ENCODE measurements at regions not wholly inside any gene's neighbourhood (a gene's known extent, or its start where the extent isn't known, plus 50 kb on each side); places are given as distances from the start of the nearest gene placed in this dataset.
"Not testable (repeated sequence)": the region's sequence is repeated elsewhere in the genome, so short reads cannot be mapped to it uniquely, and the experiment has no call there.

DNA sequence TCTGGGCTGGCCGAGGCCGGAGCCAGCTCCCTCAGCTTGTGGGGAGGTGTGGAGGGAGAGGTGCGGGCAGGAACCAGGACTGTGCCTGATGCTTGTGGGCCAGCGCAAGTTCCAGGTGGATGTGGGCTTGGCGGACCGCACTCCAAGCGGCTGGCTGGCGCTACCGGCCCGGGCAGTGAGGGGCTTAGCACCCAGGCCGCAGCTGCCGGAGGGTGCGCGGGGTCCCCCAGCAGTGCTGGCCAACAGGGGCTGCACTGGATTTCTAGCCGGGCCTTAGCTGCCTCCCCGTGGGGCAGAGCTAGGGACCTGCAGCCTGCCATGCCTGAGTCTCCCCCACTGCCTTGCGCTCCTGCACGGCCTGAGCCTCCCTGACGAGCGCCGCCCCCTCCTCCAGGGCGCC is 242.8 kb downstream of the CCSER2 start:
- DNase-seq, result no peak
- Mint-ChIP-seq H3K27me3 (peaks cover 33% of the 10 kb centered on the region), H3K27ac (no peak overlapping the region), H3K9me3 (peaks cover 2% of the 10 kb centered on the region), H3K4me1 (no peaks in the 10 kb centered on the region), H3K36me3 (no peaks in the 10 kb centered on the region), H3K4me3 (no peak overlapping the region)

- Mint-ChIP-seq H3K36me3 (no peaks in the 10 kb centered on the region), H3K27ac (no peak overlapping the region), H3K4me1 (no peaks in the 10 kb centered on the region), H3K4me3 (no peak overlapping the region), H3K27me3 (peaks cover 26% of the 10 kb centered on the region), H3K9me3 (peaks cover 2% of the 10 kb centered on the region)
- DNase-seq, result no peak
Measured at GRCh38 chr10:84574102-84574501, 245.7 kb downstream of the CCSER2 start.

DNA sequence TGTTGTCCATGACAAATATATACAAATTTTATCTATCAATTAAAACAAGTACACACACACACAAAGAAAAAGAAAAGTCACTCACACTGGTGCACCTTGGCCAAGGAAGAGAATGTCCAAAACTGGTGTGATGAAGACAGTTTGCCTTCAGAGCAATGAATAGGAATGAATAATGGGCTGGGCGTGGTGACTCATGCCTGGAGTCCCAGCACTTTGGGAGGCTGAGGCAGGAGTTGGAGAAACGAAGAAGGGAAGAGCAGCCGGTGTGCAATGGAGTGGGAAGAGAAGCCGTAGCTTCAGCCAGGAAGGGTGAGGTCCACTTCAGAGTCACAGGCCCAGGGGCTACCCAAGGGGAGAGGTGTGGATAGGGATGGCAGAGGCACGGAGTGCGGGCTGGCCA is 253.6 kb downstream of the CCSER2 start:
- no peaks in the 10 kb centered on the region for H3K4me1 Mint-ChIP-seq
- no peak overlapping the region for H3K4me3 Mint-ChIP-seq
- no peaks in the 10 kb centered on the region for H3K36me3 Mint-ChIP-seq
- DNase-seq, result no peak
- H3K27ac Mint-ChIP-seq, result no peak overlapping the region
- H3K27me3 Mint-ChIP-seq, result peaks cover 13% of the 10 kb centered on the region
- no peaks in the 10 kb centered on the region for H3K9me3 Mint-ChIP-seq

DNA sequence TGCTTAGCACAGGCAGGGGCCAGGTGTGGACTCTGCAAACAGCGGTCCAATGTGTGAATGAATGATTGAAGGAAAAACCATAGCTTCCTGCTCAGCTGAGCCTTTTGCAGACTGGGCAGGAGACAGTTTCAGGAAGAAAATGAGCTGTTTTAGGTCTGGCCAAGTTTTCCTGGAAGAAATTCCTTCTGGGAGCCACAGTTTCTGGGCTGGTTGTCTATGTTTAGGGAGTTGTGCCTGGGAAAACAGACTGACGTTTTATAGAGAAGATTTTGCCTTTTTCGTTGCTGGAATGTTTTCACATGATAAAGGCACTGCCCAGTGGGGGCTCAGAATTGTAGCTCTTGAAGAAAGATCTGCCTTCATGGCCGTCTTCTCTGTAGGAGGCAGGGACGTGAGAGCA is 255.1 kb downstream of the CCSER2 start:
- Mint-ChIP-seq H3K27me3 (peaks cover 5% of the 10 kb centered on the region), H3K27ac (no peak overlapping the region), H3K4me1 (no peaks in the 10 kb centered on the region), H3K4me3 (no peak overlapping the region), H3K9me3 (no peaks in the 10 kb centered on the region), H3K36me3 (no peaks in the 10 kb centered on the region)
- no peak for DNase-seq

- Mint-ChIP-seq H3K27ac (no peak overlapping the region), H3K9me3 (no peaks in the 10 kb centered on the region), H3K4me3 (no peak overlapping the region), H3K27me3 (peaks cover 6% of the 10 kb centered on the region), H3K36me3 (no peaks in the 10 kb centered on the region), H3K4me1 (no peaks in the 10 kb centered on the region)
- no peak for DNase-seq
Measured at GRCh38 chr10:84587789-84588188, 259.4 kb downstream of the CCSER2 start.

DNA sequence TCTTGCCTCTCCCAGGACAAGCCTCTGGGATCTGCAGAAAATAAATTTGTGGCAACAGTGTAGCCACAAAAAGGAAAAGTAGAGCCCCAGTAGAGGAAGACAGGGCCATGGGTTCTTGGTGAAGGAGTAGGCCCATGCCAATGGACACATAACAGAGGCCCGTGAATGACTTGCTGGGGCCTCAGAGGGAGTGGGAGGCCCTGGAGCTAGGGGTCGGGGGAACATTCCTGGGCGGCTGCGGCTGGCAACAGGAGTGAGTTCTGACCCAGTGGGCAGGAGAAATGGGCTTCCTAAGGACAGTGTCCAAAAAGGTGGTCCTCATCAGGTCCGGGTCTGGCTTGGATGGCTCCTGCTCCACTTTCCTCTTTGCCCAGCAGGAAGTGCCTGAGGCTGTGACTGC is 260.0 kb downstream of the CCSER2 start:
- peaks cover 6% of the 10 kb centered on the region for H3K27me3 Mint-ChIP-seq
- no peak overlapping the region for H3K27ac Mint-ChIP-seq
- H3K4me3 Mint-ChIP-seq, result no peak overlapping the region
- H3K4me1 Mint-ChIP-seq, result no peaks in the 10 kb centered on the region
- H3K9me3 Mint-ChIP-seq, result no peaks in the 10 kb centered on the region
- no peaks in the 10 kb centered on the region for H3K36me3 Mint-ChIP-seq
- no peak for DNase-seq

GRCh38 chr10:84588971-84589370 is 260.6 kb downstream of the CCSER2 start:
- peaks cover 6% of the 10 kb centered on the region for H3K27me3 Mint-ChIP-seq
- no peak for DNase-seq
- no peaks in the 10 kb centered on the region for H3K9me3 Mint-ChIP-seq
- H3K27ac Mint-ChIP-seq, result no peak overlapping the region
- no peaks in the 10 kb centered on the region for H3K36me3 Mint-ChIP-seq
- no peak overlapping the region for H3K4me3 Mint-ChIP-seq
- H3K4me1 Mint-ChIP-seq, result no peaks in the 10 kb centered on the region

GRCh38 chr10:84589526-84590205 is 261.3 kb downstream of the CCSER2 start:
- no peak for DNase-seq

GRCh38 chr10:84590327-84591193 is 262.2 kb downstream of the CCSER2 start:
- DNase-seq, result no peak
- Mint-ChIP-seq H3K4me3 (no peak overlapping the region), H3K9me3 (no peaks in the 10 kb centered on the region), H3K27ac (no peak overlapping the region), H3K36me3 (no peaks in the 10 kb centered on the region), H3K4me1 (no peaks in the 10 kb centered on the region), H3K27me3 (peaks cover 13% of the 10 kb centered on the region)

More at GRCh38 chr10:84589526-84590205, 261.3 kb downstream of the CCSER2 start:
- Mint-ChIP-seq H3K36me3 (no peaks in the 10 kb centered on the region), H3K27me3 (peaks cover 7% of the 10 kb centered on the region), H3K4me3 (no peak overlapping the region), H3K27ac (no peak overlapping the region), H3K9me3 (no peaks in the 10 kb centered on the region), H3K4me1 (no peaks in the 10 kb centered on the region)

DNA sequence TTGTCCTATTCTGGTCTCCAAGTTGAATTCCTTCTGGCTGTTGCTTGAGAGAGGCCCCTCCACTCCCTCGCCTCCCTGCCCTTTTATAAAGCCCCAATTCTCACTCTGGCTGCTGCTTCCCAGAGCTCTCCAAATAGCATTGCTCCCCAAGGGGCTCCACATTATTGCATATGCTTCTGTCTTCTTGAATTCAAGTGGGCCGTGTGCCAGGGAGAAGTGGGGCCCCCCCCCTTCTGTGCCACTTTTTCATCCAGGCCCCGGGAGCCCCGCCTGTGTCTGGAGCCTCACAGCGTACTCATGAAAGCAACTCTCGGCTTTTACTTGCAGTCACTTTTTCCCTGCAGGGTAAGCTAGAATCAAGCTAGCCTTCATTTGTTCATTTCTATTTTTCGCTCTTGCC is 265.1 kb downstream of the CCSER2 start:
- Mint-ChIP-seq H3K27me3 (peaks cover 13% of the 10 kb centered on the region), H3K9me3 (peaks cover 3% of the 10 kb centered on the region), H3K36me3 (no peaks in the 10 kb centered on the region), H3K27ac (no peak overlapping the region), H3K4me3 (no peak overlapping the region), H3K4me1 (no peaks in the 10 kb centered on the region)
- no peak for DNase-seq

- no peaks in the 10 kb centered on the region for H3K4me1 Mint-ChIP-seq
- H3K27me3 Mint-ChIP-seq, result peaks cover 7% of the 10 kb centered on the region
- H3K4me3 Mint-ChIP-seq, result no peak overlapping the region
- no peaks in the 10 kb centered on the region for H3K36me3 Mint-ChIP-seq
- H3K9me3 Mint-ChIP-seq, result peaks cover 3% of the 10 kb centered on the region
- H3K27ac Mint-ChIP-seq, result no peak overlapping the region
- DNase-seq, result no peak
Measured at GRCh38 chr10:84596585-84596984, 268.2 kb downstream of the CCSER2 start.

DNA sequence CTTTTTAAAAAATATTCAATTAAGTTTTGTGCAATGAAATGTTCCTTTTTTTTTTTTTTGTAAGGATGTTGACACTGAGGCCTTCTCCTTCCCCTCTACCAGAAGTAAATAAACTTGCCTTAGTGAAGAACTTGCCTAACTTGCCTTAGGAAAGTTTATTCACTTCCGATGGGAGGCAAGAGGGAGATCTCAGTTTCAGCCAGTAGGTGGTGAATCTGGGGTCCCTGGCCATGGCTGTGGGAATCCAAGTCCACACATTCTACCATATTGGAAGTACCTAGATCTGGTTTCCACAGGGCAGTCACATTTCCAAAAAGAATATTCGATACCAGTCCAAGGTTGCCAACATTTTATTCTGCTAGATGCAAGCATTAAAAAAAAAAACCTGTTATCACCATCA is 270.9 kb downstream of the CCSER2 start:
- Mint-ChIP-seq H3K4me3 (no peak overlapping the region), H3K36me3 (no peaks in the 10 kb centered on the region), H3K4me1 (no peaks in the 10 kb centered on the region), H3K27me3 (peaks cover 10% of the 10 kb centered on the region), H3K27ac (no peak overlapping the region), H3K9me3 (peaks cover 3% of the 10 kb centered on the region)
- DNase-seq, result no peak

GRCh38 chr10:84600947-84601346 is 272.6 kb downstream of the CCSER2 start:
- H3K27me3 Mint-ChIP-seq, result peaks cover 5% of the 10 kb centered on the region
- H3K36me3 Mint-ChIP-seq, result no peaks in the 10 kb centered on the region
- H3K4me1 Mint-ChIP-seq, result no peaks in the 10 kb centered on the region
- H3K4me3 Mint-ChIP-seq, result no peak overlapping the region
- no peak overlapping the region for H3K27ac Mint-ChIP-seq
- peaks cover 3% of the 10 kb centered on the region for H3K9me3 Mint-ChIP-seq
- DNase-seq, result no peak

- not testable (repeated sequence) for H3K36me3 Mint-ChIP-seq, H3K9me3 Mint-ChIP-seq, H3K4me1 Mint-ChIP-seq, H3K27ac Mint-ChIP-seq, H3K27me3 Mint-ChIP-seq, H3K4me3 Mint-ChIP-seq, DNase-seq
Measured at GRCh38 chr10:84602543-84602942, 274.2 kb downstream of the CCSER2 start.

DNA sequence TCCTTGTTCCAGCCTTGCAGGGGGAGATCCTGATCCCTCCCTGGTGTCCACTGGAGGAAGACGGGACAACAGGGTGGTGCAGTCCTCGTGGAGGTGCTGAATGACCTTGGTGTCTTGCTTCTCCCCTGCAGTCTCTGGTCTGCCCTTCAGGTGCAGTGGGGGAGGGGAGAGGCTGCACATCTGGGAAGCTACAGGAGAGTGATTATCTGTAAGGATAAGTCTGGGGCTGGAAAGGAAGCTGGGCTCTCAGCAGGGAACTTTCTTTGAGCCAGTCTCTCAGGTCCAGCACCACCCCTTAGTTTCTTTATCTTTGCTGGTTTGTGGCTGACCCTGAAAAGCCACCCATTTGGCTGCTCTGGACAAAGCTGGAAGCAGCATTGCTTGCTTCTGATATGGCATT is 275.6 kb downstream of the CCSER2 start:
- H3K4me3 Mint-ChIP-seq, result no peak overlapping the region
- no peak for DNase-seq
- H3K27ac Mint-ChIP-seq, result no peak overlapping the region
- H3K9me3 Mint-ChIP-seq, result no peaks in the 10 kb centered on the region
- peaks cover 5% of the 10 kb centered on the region for H3K27me3 Mint-ChIP-seq
- peaks cover 1% of the 10 kb centered on the region for H3K4me1 Mint-ChIP-seq
- H3K36me3 Mint-ChIP-seq, result no peaks in the 10 kb centered on the region

DNA sequence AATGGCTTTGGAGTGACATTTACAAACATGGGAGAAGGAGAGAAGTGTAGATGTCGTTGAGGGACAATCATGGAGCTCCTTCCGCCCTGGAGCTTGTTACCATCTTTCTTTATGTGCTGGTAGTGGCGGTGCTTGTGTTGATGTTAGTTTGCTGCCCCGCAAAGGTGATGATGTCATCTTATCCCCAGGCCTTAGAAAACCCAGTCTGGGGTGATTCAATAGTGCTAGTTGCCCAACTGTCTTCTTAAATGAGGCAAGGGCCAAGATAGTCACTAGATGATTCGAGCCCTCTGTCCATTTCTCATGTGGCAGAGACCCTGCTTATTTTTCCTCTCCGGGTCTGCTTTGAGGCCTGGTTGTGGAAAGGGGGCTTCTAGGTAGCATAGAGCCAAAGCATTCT is 277.4 kb downstream of the CCSER2 start:
- H3K36me3 Mint-ChIP-seq, result no peaks in the 10 kb centered on the region
- peaks cover 5% of the 10 kb centered on the region for H3K27me3 Mint-ChIP-seq
- H3K27ac Mint-ChIP-seq, result no peak overlapping the region
- no peaks in the 10 kb centered on the region for H3K9me3 Mint-ChIP-seq
- peaks cover 1% of the 10 kb centered on the region for H3K4me1 Mint-ChIP-seq
- no peak for DNase-seq
- no peak overlapping the region for H3K4me3 Mint-ChIP-seq
